ENCODE measurements at regions not wholly inside any gene's neighbourhood (a gene's known extent, or its start where the extent isn't known, plus 50 kb on each side); places are given as distances from the start of the nearest gene placed in this dataset.
"Not testable (repeated sequence)": the region's sequence is repeated elsewhere in the genome, so short reads cannot be mapped to it uniquely, and the experiment has no call there.

DNA sequence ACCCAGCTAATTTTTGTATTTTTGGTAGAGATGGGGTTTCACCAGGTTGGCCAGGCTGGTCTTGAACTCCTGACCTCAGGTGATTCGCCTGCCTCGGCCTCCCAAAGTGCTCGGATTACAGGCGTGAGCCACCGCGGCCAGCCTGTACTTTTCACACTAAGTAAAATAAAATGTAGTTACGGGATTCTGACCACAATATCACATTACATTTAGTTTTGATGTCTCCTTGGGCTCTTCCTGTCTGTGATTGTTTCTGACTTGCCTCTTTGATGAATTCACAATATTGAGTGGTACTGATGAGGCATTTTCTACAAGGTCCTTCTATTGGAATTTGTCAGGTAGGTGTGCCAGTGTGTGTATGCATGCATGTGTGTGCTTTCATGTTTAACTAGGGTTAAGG lies 658.6 kb upstream of the TMEM132C start:
- not testable (repeated sequence) for TF ChIP-seq POLR2A, CTCF (IDR thresholded peaks at IDR 0.05)
